GM19238 (cell line): ENCODE measurements at regions not wholly inside any gene's neighbourhood (a gene's known extent, or its start where the extent isn't known, plus 50 kb on each side); places are given as distances from the start of the nearest gene placed in this dataset.
"Not testable (repeated sequence)": the region's sequence is repeated elsewhere in the genome, so short reads cannot be mapped to it uniquely, and the experiment has no call there.

ENCODE experiments used
- DNase-seq: peaks from one replicate; pipeline ENCODE4 v3.0.0; 2011; ENCODE audit warnings: low spot score; ENCODE audit not compliant: insufficient read length

GRCh38 chr4:66565801-66566200, 895.5 kb upstream of the EPHA5 start:
- no peak for DNase-seq

- no peak for DNase-seq
Measured at GRCh38 chr4:66564901-66565651, 894.8 kb upstream of the EPHA5 start.

GRCh38 chr4:66562276-66562806, 892.1 kb upstream of the EPHA5 start:
- DNase-seq, result no peak

- not testable (repeated sequence) for DNase-seq
Measured at GRCh38 chr4:66561465-66562053, 891.3 kb upstream of the EPHA5 start.

GRCh38 chr4:66558651-66559050, 888.4 kb upstream of the EPHA5 start:
- no peak for DNase-seq

GRCh38 chr4:66556651-66557278, 886.5 kb upstream of the EPHA5 start:
- DNase-seq, result no peak

- DNase-seq, result no peak
Measured at GRCh38 chr4:66555301-66555700, 885.0 kb upstream of the EPHA5 start.

GRCh38 chr4:66554826-66555225, 884.5 kb upstream of the EPHA5 start:
- no peak for DNase-seq

GRCh38 chr4:66545301-66545700, 875.0 kb upstream of the EPHA5 start:
- DNase-seq, result not testable (repeated sequence)

GRCh38 chr4:66544281-66544680, 874.0 kb upstream of the EPHA5 start:
- no peak for DNase-seq

GRCh38 chr4:66539745-66540144, 869.5 kb upstream of the EPHA5 start:
- no peak for DNase-seq

GRCh38 chr4:66524781-66525180, 854.5 kb upstream of the EPHA5 start:
- DNase-seq, result no peak

GRCh38 chr4:66522244-66522643, 852.0 kb upstream of the EPHA5 start:
- no peak for DNase-seq

GRCh38 chr4:66516940-66517339, 846.7 kb upstream of the EPHA5 start:
- no peak for DNase-seq

- DNase-seq, result no peak
Measured at GRCh38 chr4:66506985-66507384, 836.7 kb upstream of the EPHA5 start.

- no peak for DNase-seq
Measured at GRCh38 chr4:66501997-66502396, 831.7 kb upstream of the EPHA5 start.

GRCh38 chr4:66490729-66491128, 820.4 kb upstream of the EPHA5 start:
- DNase-seq, result no peak

GRCh38 chr4:66489783-66490452, 819.6 kb upstream of the EPHA5 start:
- no peak for DNase-seq

GRCh38 chr4:66489370-66489769, 819.1 kb upstream of the EPHA5 start:
- DNase-seq, result no peak

- no peak for DNase-seq
Measured at GRCh38 chr4:66486068-66486467, 815.8 kb upstream of the EPHA5 start.

GRCh38 chr4:66482186-66482585, 811.9 kb upstream of the EPHA5 start:
- DNase-seq, result no peak

- DNase-seq, result no peak
Measured at GRCh38 chr4:66475596-66475995, 805.3 kb upstream of the EPHA5 start.
